GM19467 (cell line): ENCODE measurements at regions not wholly inside any gene's neighbourhood (a gene's known extent, or its start where the extent isn't known, plus 50 kb on each side); places are given as distances from the start of the nearest gene placed in this dataset.
"Not testable (repeated sequence)": the region's sequence is repeated elsewhere in the genome, so short reads cannot be mapped to it uniquely, and the experiment has no call there.

Experiments
- ATAC-seq: cut with Tn5 transposase; IDR thresholded peaks from one replicate; pipeline ENCODE4 v1.9.1; 2021; ENCODE audit warnings: mild to moderate bottlenecking, moderate library complexity; ENCODE audit not compliant: unreplicated experiment

GRCh38 chr3:30408105-30408557 lies 198.3 kb upstream of the TGFBR2 start:
- no peak for ATAC-seq

- ATAC-seq = no peak
Measured at GRCh38 chr3:30418443-30418842, 188.0 kb upstream of the TGFBR2 start.

GRCh38 chr3:30421266-30421665 lies 185.1 kb upstream of the TGFBR2 start:
- ATAC-seq = no peak

- ATAC-seq = no peak
Measured at GRCh38 chr3:30426293-30426993, 180.0 kb upstream of the TGFBR2 start.

- no peak for ATAC-seq
Measured at GRCh38 chr3:30428251-30428650, 178.2 kb upstream of the TGFBR2 start.

- no peak for ATAC-seq
Measured at GRCh38 chr3:30435861-30436331, 170.5 kb upstream of the TGFBR2 start.

- no peak for ATAC-seq
Measured at GRCh38 chr3:30437171-30437601, 169.2 kb upstream of the TGFBR2 start.

- no peak for ATAC-seq
Measured at GRCh38 chr3:30438126-30438525, 168.3 kb upstream of the TGFBR2 start.

- no peak for ATAC-seq
Measured at GRCh38 chr3:30439451-30440053, 166.8 kb upstream of the TGFBR2 start.

- ATAC-seq = no peak
Measured at GRCh38 chr3:30440147-30440604, 166.2 kb upstream of the TGFBR2 start.

- ATAC-seq = no peak
Measured at GRCh38 chr3:30440880-30441279, 165.5 kb upstream of the TGFBR2 start.

GRCh38 chr3:30443756-30444673 lies 162.4 kb upstream of the TGFBR2 start:
- no peak for ATAC-seq

GRCh38 chr3:30448450-30449289 lies 157.7 kb upstream of the TGFBR2 start:
- ATAC-seq = no peak

GRCh38 chr3:30449290-30449632 lies 157.1 kb upstream of the TGFBR2 start:
- ATAC-seq = no peak

- no peak for ATAC-seq
Measured at GRCh38 chr3:30452446-30452845, 154.0 kb upstream of the TGFBR2 start.

- ATAC-seq = no peak
Measured at GRCh38 chr3:30453360-30454039, 152.9 kb upstream of the TGFBR2 start.

- no peak for ATAC-seq
Measured at GRCh38 chr3:30454636-30455035, 151.8 kb upstream of the TGFBR2 start.

GRCh38 chr3:30455112-30455511 lies 151.3 kb upstream of the TGFBR2 start:
- ATAC-seq = not testable (repeated sequence)

GRCh38 chr3:30455840-30456239 lies 150.6 kb upstream of the TGFBR2 start:
- ATAC-seq = no peak

- ATAC-seq = no peak
Measured at GRCh38 chr3:30456264-30456663, 150.1 kb upstream of the TGFBR2 start.
